A204.1 (cell line): ENCODE measurements at regions not wholly inside any gene's neighbourhood (a gene's known extent, or its start where the extent isn't known, plus 50 kb on each side); places are given as distances from the start of the nearest gene placed in this dataset.

Source experiments
- FAIRE-seq: peaks from 2 replicates; lab custom pipeline; 2012; peaks lifted over from hg19 to GRCh38; lab: Jason Lieb, UNC

DNA sequence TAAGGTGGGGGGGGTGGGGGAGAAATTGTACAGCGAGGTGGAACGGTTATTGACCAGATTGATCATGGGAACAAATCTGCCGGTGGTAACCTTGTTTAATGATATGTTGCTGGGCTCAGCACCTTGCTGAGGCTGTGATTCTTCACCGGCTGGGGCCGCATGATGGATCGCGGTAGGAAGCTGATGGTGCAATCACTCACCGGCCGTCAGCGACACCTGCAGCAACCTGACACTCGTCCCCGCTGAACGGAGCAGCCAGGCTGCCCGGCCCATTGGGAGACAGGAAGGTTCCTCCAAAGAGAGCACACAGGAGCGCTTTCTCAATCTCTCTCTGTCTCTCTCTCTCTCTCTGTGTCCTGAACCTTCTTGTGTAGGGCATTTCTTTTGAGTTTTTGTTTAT lies 128.5 kb upstream of the RRP15 start:
- no peak for FAIRE-seq

DNA sequence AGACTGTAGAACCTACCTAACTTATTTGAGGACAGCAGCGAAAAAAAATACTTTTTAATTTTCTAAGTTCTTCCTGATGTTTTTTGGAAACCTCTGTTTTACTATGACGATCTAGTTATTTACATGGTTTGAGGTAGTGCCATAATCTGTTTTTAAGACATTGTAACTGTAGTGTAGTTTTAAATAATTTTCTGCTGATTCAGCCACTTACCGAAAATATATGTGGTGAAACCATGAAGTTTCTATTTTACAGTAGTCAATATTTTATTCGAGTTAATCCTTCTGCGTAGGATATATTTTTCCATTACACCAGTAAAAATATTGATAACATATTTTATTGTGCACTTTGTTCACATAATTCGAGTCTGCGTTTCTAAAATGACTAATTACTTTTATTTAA lies 121.7 kb upstream of the RRP15 start:
- FAIRE-seq, result no peak

DNA sequence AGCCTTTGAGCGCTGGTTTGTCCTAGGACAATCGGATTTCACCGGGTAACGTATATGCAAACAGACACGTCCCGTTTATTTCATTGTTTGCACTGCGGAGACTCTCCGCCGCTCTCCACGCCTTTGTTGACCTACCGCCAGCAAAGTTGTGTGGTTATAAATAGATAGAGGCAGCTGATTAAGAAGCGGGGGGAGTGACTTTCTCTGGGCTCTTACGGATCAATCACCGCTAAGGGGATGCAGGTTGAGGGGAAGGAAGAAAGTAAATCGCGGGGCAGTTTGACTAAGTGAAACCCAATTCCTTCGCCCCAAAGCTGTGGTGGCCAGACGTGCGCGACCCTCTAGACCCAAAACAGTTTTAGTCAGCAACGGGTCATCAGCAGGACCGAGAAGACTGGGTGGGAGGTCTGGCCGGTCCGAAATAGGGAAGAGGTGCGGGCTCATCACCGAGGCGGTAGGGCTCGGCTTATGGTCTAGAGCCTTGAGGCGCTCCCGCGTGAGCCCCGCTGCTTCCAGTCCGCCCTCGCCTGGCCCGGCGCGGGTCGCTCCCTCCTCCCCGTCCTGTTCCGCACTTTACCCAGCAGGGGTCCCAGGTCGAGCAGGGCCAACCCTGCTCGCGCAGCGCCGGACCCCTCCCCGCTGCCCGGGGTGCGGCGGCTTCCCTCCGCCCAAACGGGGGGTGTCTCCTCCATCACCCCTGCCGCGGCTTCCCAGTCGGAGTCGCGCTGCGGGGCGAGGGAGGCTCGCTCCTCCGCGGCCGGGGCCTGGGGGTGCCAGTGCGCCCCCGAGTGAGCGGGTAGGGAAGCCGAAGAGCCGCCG lies 120.8 kb upstream of the RRP15 start:
- FAIRE-seq, result no peak

DNA sequence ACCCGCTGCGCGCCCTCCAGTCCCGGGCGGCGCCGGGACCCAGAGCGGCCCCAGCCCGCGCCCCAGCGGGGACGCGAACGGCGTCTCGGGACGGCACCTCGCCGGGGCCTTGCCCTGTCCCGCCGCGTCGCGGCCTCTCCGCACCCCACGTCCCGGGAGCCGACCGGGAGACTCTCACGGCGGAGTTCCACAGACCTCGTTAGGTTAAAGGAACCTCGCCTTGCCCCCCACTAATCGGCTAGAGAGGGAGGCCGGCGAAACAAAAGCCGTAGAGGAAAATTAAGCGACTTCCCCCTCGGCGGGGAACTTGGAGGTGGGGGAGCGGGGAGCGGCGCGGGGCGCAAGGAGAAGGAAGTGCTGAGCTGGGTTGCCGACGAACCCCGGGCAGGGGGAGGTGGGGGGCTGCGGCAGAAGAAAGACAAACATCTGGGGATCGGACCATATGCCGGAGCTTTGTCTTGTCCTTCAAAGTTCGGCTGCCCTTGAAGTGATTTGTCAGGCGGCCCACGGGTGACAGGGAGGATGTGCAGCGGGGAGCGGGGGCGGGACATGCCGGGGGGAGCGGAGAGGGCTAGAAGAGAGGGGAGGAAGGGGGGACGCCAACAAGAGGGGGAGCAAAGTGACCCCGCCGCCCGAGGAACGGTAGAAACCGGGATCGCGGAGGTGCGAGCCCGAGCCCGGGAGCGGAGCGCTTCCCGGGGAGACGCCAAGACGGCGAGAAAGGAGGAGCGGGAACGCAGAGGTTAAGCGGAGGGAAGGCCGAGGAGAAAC lies 120.0 kb upstream of the RRP15 start:
- no peak for FAIRE-seq

DNA sequence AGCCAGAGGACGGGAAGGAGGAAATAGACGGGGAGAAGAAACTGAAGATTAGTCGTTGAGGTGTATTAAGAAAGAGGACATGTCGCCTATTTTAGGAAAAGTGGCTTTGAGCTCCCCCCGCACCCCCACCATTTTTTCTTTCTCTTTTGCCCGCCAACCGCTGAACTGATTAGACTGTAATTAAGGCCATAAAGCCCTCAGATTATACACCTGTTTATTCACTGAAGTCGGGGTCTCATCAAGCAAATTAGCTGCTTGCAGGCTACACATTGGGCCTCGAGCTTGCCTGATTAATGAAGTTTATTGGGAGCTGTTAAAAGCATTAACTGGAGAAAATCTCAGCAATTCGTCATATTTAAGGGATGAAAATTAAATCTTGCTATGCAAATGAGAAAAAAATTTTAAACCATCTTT lies 119.4 kb upstream of the RRP15 start:
- no peak for FAIRE-seq

DNA sequence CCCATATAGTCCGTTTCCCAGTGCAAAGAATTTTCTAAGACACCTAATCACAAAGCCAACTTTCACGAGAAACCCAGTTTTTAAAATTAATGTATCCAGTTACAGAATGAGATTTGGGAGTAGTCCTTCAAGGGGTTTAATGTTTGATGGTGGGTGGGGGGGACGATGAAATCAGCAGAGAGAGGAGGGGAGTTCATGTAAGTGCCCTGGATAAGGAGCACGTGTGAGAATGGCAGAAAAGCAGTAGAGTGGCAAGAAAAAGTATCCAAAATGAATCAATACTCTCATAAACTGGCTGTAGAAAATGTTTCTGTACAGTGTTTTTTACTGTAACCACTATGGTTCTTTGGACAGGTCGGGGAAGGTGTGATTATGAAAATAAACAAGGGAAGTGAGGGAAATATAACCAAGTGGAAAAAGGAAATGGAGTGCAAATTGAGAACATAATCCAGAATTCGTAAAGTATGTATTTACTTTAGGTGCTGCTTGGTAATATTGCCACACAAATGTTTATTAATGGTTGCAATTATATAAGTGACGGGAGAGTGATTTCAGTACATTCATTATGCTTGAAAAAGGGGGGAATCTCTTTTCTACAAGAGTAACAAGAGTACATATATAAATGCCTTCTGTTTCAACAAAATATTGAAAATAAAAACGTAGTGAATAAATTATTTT lies 118.7 kb upstream of the RRP15 start:
- no peak for FAIRE-seq

DNA sequence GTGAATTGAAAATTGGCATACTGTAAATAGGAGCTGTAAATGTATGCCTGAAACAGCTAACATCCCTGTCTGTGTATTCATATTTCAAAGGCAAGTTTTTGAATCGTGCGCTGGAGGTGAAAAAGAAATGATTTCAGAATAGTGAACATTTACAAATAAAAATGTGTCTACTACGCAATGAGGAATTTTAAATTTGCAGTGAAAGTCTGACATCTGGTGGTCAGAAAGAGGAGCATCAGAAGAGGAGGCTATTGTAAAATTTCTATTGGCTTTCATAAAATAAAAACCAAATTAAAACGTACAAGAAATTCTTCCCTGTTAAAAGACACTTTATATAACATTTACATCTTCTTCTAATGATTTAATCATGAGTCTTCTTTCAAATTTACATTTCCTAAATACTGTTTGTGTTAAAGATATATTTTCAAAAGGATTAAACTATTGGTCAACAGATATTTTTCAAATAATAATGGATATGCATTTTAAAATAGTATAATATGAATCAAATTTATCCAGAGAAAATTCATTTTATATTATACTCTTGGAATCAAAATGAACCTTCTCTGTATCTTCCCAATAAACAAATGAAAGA lies 113.7 kb upstream of the RRP15 start:
- FAIRE-seq, result peak; percentile 97

DNA sequence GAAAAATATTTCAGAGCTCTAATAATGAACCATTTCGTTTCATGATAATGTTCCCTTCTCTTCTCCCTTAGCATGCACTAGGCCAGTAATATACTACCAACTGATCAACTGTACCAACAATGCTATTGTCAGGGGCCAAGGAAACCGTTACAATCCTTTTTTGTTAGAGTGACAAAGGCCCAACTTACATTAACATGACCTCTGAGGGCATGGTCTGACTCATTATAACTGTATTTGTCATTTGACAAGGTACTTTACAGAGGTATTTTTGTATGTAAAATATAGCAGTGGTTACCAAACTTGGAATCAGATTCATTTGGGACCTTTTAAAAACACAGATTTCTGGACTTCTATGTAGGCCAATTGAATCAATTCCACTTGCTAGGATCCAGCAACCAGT lies 102.6 kb upstream of the RRP15 start:
- no peak for FAIRE-seq

DNA sequence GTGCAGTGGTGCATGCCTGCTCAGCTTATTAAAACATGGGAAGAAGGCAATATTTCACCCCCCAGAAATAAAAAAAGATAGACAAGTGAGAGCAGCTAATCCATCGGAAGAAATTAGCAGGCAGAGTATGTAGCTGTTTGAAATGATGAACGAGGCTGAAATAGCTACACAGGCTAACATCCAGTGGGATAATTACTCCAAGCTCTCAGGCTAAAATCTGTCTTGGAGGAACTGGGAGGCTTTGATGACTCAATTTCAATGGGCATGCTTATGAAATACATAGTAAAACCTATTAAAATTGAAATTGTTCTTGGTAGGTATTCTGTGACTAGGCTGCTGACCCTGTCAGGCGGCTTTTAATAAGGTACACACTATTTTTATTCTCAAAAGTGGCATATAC lies 84.1 kb upstream of the RRP15 start:
- no peak for FAIRE-seq

DNA sequence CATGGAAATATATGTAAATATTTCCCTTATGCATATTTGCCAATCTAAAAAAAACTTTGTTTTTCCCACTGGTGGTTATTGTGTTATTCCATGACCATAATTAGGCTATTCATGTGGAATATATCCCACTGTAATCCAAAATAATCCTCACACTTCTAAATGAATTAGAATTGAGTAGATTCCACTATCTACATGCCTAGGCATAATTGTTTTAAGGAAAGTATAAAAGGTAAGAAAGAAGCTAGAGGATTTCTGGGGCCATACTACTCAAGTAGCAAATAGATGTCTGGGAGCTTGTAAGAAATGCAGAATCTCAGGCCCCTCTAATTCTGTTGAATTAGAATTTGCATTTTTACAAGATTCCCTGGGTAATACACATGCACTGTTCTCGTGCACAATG lies 83.5 kb upstream of the RRP15 start:
- FAIRE-seq, result no peak

DNA sequence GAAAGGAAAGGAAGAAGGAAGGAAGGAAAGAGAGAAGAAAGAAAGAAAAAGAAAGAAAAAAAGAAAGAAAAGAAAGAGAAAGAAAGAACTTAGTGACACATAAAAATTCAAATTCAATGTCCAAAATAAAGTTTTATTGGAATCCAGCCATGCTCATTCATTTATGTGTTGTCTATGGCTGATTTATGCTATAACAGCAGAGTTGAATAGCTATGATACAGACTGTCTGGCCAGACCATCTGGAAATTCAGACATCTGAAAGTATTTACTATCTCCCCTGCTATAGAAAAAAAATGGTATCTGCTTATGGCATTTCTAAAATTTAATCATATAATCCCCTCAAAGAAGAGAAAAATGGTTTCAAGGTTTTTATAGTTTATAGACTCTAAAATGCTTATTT lies 79.4 kb upstream of the RRP15 start:
- FAIRE-seq, result no peak

DNA sequence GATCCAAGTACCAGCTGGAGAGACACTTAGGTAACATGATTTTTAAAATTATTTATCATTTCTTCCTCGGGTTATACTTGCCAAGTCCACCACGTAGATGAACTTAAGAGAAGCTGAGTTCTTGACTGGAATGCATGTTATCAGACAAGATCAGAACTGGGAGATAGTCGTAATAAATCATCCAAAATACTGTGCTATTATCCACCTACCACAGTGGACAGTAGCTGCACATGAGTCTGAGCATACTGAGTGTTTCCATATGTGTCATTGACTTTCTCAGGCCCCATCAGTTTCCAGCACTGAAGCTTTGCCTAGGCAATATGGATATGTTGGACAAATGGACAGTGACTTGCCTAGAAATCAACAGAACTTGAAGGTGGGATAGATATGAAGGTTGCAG lies 77.9 kb upstream of the RRP15 start:
- no peak for FAIRE-seq

DNA sequence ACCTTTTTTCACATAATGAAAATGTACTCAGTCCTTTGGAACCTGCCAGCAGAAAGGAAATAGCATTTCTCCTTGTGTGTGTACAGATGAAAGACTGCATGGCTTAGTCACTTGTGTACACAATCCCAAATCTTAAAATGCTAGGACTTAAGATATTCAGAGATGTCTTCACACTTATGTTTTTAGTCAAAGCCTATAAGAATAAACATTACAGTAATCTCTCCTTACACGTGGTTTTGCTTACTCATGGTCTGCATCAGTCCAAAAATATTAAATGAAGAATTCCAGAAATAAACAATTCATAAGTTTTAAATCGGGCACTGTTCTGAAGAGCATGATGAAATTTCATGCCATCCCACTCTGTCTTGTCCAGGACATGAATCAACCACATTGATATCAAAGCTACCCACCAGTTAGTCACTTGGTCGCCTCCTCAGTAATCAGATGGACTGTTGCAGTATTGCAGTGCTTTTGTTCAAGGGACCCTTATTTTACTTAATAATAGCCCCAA lies 75.7 kb upstream of the RRP15 start:
- FAIRE-seq, result no peak

DNA sequence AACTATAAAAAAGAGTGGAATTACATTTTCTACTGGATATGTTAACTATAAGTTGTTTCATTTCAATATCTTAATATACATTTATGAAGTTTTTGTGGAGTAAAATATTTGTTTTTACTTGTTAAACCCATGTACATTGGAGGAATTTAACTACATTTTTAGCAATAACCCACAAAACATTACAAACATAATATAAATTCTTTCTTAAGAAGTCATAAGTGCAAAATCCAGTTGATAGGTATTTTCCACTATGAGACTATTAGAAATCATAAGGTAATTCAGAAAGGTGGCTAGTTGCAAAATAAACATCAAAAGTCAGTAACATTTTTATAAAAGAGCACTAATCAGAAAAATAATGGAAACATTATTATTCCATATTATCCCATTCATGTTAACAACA lies 73.9 kb upstream of the RRP15 start:
- no peak for FAIRE-seq

DNA sequence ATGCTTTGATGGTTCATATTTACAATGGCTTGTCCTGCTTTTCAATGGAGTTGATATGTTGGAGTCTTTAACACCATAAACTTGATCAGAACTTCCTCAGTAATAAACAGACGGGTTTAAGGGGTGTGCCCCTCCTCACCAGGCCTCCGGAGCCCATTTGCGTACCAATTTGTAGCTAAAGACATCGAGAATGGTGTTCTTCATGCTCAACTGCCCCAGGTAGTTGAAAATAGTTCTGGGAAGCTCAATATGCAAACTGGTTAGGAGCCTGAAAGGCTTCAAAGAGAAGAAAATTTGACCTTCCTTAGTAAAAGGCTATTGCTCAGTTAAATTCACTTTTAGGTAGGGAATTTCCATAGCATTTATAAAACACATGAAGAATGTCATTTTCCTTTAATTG lies 68.1 kb upstream of the RRP15 start:
- FAIRE-seq, result no peak

DNA sequence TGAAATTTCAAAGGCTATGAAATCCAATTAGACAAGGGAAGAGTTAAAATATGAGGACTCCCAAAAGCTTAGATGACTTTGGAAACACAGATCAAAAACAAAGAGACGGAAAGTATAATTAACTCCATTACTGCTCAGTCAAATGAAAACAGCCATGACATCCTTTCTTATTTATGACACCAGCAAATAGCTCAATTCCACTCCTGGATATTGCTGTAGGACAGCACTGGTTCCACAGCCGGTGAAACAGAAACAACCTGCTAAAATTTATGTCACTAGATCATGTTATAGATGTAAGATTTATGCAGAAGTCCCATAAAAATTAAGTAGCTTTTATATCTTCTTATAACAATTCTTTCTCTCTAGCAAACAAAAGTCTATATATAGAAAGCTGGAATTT lies 65.6 kb upstream of the RRP15 start:
- FAIRE-seq, result no peak

DNA sequence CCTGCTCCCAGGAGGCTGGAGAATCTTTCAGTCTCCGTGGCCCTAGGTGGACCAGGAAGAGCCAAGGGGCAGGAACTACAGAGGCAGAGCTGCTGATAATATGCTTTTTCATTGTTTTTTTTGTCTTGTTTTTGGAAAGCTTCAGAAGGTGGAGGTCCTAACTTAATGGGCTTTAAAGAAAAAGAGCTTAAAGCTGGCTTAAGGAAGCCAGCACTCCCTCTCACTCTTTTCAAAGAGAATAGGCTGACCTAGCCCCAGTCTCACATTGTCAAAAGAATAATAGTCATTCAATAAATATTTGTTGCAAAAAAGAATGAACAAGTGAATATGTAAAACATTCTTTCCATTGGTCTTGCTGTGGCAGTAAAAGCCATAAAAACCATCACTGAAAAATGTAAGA lies 61.0 kb upstream of the RRP15 start:
- FAIRE-seq, result no peak

DNA sequence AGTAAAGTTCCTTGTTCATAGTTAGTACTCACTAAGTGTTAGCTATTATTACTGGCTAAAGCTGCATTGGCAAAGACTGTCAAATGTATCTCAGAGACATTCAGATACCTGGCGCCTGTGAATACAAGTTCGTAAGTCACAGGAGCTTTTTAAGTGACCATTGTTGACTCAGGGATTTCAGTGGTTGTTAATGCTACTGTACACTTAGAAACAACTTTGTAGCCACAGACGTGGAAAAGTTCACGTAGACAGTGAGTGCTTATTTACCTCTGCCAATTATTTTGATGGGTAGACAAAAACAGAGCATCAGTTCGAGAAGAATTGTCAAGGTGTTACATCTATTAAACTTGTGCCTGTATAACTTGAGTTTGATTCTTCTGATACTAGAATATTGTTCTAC lies 59.1 kb upstream of the RRP15 start:
- FAIRE-seq, result no peak
